GF-D8 (cell line): ENCODE measurements at regions not wholly inside any gene's neighbourhood (a gene's known extent, or its start where the extent isn't known, plus 50 kb on each side); places are given as distances from the start of the nearest gene placed in this dataset.
"Not testable (repeated sequence)": the region's sequence is repeated elsewhere in the genome, so short reads cannot be mapped to it uniquely, and the experiment has no call there.

Source experiments
- DNase-seq: peaks from one replicate; lab custom pipeline; 2025; lab: John Stamatoyannopoulos, UW

DNA sequence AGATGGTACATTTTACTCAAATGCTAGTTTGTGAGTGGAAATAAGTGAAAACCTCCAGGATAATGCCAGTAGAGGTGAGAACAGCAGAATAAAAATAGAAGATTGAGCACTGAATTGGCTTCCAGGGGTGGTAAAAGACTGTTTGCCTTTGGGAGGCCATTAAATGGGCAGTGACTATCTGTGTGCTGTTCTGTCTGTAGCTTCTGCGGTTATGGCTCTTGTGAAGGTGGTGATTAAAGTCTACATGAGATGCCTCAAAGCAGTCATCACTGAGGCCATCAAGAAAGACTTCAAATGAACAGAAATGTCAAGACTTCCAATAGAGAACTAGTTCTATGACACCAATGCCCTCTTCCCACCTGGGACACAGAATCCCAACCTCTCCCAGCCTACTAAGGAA lies 108.8 kb downstream of the EFHB start:
- no peak for DNase-seq

DNA sequence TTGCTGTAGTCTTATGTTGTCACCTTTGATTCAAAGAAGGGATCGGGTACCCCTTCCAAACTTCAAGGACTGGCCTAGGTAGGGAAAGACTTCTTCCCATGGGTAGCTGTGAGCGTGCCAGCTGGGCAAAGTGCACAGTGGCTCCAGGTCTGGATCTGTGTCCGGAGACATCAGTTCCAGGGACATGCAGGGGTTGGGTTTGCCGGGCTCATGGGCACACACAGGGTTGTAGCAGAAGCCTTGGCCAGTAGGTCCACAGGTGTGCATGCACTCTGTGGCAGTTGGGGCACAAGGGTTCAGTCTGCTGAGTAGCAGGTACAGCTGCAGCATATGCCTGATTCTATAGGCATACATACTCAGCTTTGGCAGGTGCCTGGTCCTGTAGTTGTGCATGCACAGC lies 111.2 kb downstream of the EFHB start:
- no peak for DNase-seq

DNA sequence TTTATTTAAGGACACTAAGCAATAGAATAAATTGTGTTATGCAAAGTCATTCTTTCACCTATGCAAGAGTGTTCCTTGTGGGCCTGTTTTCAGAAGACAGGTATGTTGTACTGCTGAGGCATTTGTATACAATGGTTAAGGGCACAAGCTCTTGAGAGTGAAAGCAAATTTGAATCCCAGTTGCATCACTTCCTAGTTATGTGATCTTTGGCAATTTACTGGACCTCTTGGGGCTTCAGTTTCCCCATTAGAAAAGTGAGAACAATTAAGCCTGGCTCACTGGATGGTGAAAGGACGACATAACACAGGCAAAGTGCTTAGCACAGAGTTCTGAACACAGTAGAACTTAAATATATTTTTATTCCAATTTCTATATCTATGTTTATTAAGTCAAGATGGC lies 117.4 kb downstream of the EFHB start:
- no peak for DNase-seq

DNA sequence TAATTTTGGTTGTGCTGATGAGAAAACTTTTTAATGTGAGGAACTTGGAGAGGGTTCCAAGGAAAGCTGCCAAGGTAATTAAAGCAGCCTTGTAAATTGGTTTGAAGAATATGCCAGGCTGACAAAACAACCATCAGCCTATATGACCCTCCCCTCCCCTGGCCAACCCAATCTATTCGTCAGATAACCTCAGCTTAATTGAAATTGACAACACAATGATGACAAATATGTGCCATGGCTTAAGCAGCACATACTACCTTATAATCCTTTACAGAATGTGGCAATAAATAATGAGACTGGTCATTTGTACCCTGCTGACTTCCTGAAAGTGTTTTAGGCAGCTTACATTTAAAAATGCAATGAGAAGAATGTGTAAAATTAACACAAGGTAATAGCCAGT lies 118.2 kb downstream of the EFHB start:
- DNase-seq: no peak

DNA sequence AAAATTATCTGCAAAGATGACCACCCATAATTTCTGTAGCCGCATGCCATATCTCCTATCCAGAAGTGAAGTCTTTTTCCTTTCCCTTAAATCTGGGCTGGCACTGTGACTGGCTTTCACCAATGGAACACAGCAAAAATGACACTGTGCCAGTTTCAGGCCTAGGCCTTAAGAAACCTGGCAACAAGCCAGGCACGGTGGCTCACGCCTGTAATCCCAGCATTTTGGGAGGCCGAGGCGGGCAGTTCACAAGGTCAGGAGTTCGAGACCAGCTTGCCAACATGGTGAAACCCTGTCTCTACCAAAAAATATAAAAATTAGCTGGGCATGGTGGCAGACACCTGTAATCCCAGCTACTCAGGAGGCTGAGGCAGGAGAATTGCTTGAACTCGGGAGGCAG lies 120.3 kb downstream of the EFHB start:
- not testable (repeated sequence) for DNase-seq

DNA sequence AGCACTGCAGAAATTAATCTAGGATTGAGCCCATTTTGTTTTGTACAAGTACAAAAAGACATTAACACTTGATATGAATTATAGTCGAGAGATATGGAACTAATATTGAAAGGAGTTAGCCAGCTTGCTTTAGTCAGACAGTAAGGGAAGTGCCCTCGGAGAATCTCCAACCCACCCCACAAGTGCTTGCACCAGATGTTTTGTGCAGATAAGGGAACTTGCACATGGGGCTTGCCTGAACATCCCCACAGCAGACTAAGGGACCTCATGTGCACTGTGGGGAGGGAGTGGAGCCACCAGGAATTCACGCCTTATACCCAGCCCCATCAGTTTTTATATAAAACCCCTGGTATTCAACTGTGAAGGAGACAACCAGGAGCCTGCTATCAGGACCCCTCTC lies 122.3 kb downstream of the EFHB start:
- peak; percentile 64 for DNase-seq

DNA sequence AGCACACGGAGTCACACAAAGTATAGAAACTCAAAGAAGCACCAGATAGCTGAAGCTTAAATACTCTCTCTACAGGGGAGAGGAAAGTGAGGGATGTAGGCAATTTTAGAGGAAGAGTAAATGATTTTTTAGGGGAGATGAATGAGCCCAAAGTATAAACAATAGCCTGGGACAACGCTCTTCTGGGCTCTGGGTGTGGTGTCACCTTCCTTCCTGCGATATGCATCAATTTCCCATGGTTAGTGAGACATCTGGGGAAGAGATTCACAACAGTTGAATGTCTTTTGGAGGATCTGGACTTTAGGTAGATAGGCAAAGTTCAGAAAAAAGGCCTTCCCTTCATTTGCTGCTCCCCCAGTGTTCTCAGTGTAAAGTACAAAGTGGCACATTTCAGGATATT lies 125.2 kb downstream of the EFHB start:
- DNase-seq: no peak

DNA sequence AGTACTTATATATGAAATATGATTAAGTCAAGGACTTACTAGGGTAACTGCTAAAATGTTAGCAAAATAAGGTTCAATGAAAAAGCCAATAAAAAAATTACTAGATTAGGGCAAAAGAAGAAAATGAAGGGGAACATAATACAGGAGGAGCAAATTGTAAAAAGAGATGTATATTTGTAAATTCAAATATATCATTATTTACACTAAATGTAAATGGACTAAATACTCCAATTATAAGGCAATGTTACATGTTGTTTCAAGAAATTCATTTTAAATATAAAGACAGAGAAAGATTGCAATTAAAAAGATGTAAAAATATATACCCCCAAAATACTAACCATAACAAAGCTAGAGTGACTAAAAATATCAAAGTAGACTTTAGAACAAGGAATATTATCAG lies 134.1 kb downstream of the EFHB start:
- no peak for DNase-seq

DNA sequence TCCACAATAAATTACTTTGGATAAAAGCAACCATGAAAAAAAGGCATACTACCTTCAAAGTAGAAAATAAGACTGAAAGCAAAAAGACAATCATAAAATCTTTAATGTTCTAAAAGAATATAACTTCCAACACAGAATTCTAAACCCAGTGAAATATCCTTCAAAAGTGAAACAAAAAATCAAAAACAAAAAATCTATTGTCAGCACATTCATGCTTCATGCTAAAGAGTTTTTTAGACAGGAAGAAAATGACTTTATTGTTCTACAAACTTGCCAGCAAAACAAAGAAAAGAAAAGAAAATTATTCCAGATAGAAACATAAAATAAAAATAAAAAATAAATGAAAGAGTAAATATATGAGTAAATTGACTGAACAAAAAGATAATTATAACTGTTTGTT lies 134.9 kb downstream of the EFHB start:
- DNase-seq: no peak

DNA sequence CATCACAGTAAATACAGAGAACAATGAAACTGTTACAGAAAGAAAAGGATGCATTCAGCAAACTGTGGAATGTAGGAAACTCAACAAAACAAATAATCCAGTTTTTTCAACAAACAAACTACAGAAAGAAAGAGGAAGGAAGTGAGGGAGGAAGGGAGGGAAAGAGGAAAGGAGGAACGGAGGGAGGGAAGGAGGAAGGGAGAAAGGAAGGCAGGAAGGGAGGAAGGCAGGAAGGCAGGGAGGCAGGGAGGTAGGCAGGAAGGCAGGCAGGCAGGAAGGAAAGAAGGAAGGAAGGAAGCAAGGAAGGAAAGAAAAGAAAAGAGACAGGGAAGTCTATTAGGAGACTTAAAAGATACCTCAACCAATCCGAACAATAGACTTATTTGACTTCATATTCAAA lies 135.7 kb downstream of the EFHB start:
- DNase-seq: no peak

DNA sequence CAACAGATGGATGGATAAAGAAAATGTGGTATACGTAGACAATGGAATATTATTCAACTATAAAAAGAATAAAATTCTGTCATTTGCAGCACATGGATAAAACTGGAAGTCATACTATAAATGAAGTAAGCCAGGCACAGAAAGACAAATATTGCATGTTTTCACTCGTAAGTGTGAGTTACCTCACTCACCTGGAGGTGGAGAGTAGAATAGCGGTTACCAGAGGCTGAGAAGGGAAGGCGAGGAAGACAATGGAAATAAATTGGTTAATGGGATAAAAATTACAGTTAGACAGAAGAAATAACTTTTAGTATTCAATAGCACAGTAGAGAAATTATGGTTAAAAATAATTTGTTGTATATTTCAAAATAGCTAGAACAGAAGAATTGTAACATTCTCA lies 141.6 kb downstream of the EFHB start:
- DNase-seq: no peak

DNA sequence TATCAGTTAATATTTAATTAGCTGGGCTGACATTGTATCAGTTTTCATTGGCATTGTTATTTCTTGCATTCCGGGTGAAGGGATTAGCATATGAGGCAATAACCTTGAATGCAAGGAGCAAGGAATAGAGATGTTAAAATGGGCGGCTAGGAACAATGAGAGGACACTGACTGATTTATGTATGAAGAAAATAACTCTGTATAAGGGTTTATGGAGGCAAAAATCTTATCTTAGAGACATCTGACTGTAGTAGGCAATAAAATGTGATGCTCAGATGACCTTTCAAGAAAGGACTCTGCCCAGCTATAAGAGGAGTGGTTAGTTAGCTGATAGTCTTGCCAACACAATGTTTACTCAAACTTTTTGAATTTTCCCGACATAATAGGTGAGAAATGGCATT lies 158.3 kb downstream of the EFHB start:
- DNase-seq: no peak

DNA sequence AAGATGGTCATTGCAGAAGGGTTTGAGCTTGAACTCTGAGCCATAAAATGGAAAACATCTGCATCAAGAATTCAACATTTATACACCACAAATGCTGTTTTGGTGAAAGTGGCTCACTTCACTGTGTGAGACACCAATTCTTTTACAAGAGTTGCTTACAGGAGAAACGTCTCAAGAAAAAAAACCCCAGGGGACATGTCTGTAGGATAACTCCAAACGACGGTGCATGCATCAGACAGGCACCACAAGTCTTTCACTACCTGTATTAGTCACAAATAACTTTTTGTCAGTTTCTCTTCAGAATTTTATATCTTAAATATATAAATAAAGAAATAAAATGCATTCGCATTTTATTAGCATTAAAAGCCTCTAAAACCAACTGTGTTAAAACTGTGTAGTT lies 164.3 kb downstream of the EFHB start:
- DNase-seq: no peak

DNA sequence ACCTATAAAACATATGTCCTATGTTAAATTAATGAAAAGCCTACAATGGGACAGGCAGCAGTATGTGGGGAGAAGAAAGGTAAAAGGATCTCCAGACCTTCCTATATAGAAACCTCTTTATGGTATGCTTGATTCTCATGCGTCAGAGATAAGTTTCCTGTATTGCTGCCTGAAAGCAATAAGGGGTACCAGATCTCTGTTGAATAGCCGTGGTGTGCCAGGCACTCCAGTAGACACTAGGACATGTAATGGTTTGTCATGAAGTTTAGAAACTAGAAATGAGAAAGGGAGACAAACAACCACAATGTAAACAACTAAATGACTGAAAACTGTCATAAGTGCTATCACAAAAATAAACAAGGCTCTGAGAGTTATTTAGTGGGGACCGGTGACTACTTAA lies 168.1 kb downstream of the EFHB start:
- DNase-seq: no peak

DNA sequence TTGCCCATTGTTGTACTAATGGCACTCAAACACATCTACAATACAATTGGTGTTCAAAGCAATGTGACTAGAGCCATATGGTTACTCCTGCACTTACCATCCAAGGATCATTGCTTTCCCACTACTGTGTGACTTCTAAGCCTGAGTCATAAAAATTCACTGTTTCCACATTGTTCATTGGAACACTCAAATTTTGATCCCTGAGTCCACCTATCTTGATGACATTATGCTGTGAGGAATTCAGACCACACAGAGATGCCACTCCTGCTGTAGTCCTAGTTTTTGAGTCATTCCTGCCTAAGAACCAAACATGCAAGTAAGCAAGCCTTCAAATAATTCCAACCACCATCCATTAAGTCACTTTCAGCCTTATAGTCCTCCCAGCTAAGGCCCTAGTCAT lies 176.2 kb downstream of the EFHB start:
- DNase-seq: no peak

DNA sequence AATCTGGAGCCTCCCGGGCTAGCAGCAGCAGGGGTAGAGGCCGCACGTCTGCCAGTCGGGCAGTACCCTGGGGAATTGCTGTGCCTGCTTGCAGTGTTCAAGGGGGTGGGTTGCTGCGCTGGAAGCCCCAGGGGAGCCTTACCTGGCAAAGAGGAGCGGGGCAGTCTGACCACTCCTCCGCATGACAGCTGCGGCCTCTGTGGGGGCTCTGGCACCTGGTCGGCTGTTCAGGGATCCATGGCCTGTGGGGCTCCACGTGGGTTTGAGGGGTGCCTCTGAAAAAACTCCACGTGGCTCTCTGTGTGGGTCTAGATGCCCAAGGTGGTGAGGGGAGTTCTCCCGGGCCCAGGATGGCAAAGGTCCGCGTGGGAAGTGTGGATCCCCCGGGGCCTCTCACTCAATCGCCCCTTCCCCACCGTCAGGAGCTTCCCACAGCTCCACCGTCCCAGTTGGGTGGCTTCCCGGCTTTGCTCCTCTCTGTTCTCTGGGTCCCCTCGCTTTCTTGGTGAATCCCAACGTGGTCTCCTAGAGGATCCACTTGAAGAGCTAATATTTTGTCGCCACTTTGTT lies 184.5 kb downstream of the EFHB start:
- no peak for DNase-seq

DNA sequence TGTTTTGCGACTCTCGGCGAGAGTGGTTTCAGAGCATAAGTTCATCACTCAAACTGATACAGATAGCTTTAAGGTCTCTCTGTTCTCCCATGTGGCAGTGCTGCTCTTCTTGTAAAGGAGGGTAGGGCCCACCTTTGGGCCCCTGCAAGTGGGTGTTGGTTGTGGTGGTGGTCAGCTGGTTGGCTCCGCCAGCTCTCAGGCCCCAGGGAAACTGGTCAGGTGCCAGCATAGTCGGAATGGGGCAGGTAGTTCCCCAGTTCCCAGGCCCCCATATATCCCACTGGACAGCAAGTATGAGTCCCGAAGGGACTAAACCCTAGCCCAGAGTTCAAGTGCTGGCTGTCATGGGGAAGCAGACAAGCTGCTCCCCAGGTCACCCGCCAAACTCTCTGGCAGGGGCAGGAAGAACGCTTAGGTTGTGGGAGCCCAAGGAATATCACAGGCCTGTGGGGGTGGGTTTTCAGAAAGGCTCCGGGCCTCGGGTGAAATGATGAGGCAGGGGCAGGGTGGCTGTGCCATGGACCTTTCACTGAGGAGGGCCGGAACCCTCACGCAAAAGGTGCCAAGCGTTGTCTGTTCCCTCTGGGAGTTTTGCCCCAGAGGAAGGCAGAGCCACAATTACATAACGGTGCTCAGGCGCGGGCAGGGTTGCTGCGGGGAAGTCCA lies 185.1 kb downstream of the EFHB start:
- DNase-seq: no peak

DNA sequence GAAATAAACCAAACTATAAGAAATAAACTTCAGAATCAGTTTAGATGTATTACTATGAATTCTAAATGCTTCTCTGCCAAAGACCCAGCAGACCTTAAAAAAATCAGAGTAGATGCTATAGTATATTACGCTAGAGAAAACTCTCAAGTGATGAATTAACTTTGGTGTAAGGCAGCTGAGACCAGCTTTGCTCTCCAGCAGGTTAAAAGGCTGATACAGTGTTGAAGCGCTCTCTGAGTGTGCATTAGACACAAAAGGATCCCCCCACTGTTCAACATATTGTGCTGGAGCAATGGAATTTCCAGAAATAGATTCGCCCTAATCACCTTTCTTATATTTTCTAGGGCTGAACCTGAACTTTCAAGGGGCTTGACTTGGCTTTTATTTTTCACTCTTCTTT lies 190.0 kb downstream of the EFHB start:
- DNase-seq: no peak

DNA sequence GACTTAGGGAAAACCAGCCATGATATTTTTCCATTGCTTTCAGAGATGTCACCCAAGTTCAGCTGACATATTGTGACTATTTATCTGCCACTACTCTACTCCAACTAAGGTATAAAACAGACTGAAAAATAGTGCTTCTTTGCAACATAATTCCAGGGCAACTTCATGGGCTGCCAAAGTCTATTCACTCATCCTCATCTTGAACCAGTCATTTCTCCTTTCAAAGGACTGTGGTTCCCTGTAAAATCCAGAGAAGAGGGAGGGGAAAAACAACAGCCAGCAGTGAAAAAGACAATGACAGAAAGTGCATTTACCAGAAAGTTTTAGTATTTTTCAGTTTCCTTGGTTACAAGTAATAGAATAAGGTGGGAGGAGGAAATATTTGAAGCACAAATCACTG lies 191.1 kb downstream of the EFHB start:
- DNase-seq: no peak

DNA sequence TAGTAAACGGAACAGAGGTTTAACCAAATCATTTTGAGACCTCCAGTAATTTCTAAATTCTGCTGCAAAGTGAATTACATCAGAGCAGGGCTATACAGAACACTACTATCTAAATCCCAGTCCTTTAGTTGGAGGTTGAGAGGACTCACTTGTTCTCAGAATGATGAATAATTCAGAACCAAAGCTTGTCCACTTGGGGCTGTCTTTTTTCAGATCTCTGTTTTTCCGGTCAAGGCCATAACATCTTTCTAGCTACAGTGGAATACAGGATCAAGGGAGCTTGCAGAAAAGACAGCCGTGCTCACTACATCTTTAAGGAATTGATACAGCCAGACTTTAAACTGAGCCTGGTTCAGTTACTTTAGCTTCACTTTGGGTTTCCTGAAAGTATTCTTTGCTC lies 194.5 kb downstream of the EFHB start:
- no peak for DNase-seq

DNA sequence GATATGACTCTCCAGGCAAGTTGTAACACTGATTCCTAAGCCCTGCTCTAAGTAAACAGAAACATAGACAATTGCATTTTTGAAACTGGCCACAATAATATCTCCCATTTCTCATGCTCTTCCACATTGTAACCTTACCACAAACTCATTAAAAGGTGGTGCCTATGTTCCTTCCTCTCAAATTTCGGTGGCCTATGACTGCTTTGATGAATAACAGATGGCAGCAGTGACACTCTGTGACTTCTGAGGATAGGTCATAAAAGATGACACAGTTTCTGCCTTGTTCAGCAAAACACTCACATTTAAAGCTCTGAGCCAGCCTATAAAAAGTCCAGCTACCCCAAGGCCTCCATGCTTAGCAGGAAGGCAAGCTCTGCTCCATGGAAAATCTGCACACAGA lies 195.2 kb downstream of the EFHB start:
- DNase-seq: no peak

DNA sequence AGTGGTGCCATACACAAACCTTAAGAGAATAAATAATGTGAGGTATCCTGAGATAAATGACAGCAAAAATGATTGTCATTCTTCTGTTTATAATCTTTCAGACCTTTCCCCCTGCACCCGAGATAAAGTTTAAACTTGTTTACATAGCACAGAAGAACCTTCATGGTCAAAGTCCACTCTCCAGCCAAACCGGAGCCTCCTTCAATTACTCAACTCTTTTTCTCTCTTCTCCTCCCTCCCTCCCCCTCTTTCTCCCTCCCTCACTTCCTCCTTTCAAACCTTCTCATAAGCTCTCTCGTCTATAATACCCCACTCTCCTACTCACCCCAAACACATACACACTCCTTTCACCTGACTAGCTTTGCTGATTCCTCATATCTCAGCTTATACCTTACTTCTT lies 198.9 kb downstream of the EFHB start:
- DNase-seq: no peak

DNA sequence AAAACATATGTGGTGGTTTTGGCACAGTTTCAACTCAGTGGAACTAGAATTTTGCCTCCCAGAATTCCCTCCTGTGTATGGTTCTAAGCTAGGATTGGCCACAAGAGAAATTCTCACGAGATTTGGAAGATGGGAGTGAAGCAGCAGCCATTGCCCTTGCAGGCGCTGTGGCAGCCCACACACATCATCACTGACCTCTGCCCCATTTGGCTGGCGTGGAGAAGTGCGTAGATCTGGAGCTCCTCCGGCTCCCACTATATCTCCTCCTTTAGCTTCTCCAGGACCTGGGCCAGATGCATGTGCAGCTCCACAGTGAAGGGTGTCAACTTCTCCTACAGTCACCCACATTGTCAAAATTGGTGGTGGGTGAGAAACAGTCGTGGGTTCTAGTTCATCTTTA lies 199.6 kb downstream of the EFHB start:
- DNase-seq: no peak

DNA sequence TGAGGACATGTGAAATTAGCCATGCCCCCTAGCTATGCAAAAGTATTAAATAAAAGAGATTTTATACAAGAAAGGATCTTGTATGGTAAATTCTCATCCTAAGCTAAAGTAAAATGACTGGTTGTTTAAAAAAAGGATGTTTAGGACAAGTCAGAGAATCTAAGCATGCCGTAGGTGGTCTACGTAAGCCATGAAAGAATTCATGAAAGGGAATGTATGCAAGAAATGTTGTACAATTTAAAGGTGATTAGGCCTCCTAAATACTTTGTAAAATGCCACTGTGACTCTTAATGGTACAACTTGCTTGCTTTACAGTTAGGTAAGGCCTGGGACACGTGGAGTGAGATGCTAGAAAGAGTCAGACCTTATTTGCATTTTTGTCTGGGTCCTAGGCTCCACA lies 209.0 kb downstream of the EFHB start:
- DNase-seq: no peak

DNA sequence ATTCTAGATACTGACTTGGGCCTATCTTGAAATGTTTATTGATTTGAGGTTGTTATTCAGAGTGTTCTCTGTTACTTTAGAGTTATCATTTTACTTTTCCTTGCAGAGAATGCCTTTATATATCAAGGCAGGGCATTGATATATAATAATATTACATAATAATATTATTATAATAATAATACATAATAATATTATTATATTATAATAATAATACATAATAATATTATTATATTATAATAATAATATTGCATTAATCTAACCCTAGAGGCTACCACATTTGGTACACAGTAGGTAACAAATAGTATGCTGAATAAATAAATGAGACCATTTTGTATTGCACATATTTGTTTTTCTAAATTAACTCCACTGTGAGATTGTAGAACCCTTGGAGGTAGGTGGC lies 216.3 kb downstream of the EFHB start:
- no peak for DNase-seq
